B cell (primary cell): ENCODE measurements at regions not wholly inside any gene's neighbourhood (a gene's known extent, or its start where the extent isn't known, plus 50 kb on each side); places are given as distances from the start of the nearest gene placed in this dataset.

ENCODE experiments used
- ATAC-seq: fragments of 200-7000 bp; cut with Tn5 transposase; one replicate; pipeline ENCODE4 v1.10.0; 2021; ENCODE audit warnings: low read depth, mild to moderate bottlenecking, moderate number of reproducible peaks, moderate library complexity
- CTCF ChIA-PET: fragments of 350-600 bp; sonication (Branson Sonifier 250); formaldehyde crosslinking; loops from one replicate; lab custom pipeline; 2021; ENCODE audit warnings: antibody characterized with exemption, inconsistent platforms; lab: Charles Lee
- POLR2A ChIA-PET: fragments of 350-600 bp; sonication (Branson Sonifier 250); formaldehyde crosslinking; loops from one replicate; lab custom pipeline; 2021; ENCODE audit warnings: antibody characterized with exemption; lab: Charles Lee
- DNase-seq: peaks from one replicate; pipeline ENCODE4 v3.0.0; 2013
- H2AFZ ChIP-seq: 2 replicates; pipeline ENCODE4 v1.6.1; 2012; ENCODE audit warnings: mild to moderate bottlenecking, low read depth, low read length; ENCODE audit not compliant: insufficient read depth, poor library complexity, severe bottlenecking
- H3K27ac ChIP-seq, 2 donors: 1 replicate in 1 of 2; 2 replicates in 1 of 2; pipeline ENCODE4 v1.5.1; 2012 to 2013; ENCODE audit warnings: low read length in 2 of 2, mild to moderate bottlenecking in 2 of 2, moderate library complexity in 1 of 2
- H3K27me3 ChIP-seq, 4 experiments: fragments of 200-600 bp in 1 of 4; sonication (generic) in 1 of 4; replicated peaks in 1 of 4; 1 replicate in 2 of 4; 2 replicates in 2 of 4; pipeline versions ENCODE4 v1.6.1 to v1.7.0; 2013 to 2016; ENCODE audit warnings: low read length in 3 of 4, mild to moderate bottlenecking in 2 of 4, mixed read lengths in 1 of 4, moderate library complexity in 1 of 4; ENCODE audit not compliant: insufficient read depth in 4 of 4, control insufficient read depth in 3 of 4; ENCODE audit errors: control extremely low read depth in 1 of 4
- H3K36me3 ChIP-seq, 2 experiments: replicated peaks in 1 of 2; 1 replicate in 1 of 2; 2 replicates in 1 of 2; pipeline versions ENCODE4 v1.6.1 to v1.7.1; 2013; ENCODE audit warnings: low read length in 1 of 2; ENCODE audit not compliant: insufficient read depth in 2 of 2, control insufficient read depth in 1 of 2; ENCODE audit errors: control extremely low read depth in 1 of 2, extremely low read depth in 1 of 2
- H3K4me1 ChIP-seq, 2 donors: fragments of 200-600 bp in 1 of 2; sonication (generic) in 1 of 2; 1 replicate in 1 of 2; 2 replicates in 1 of 2; pipeline versions ENCODE4 v1.5.1 to v1.6.1; 2013 to 2017; ENCODE audit warnings: low read length in 2 of 2; ENCODE audit not compliant: control insufficient read depth in 2 of 2, insufficient read depth in 2 of 2
- H3K4me2 ChIP-seq: replicated peaks from 2 replicates; pipeline ENCODE3; 2012; ENCODE audit warnings: mild to moderate bottlenecking, low read depth, low read length; ENCODE audit not compliant: poor library complexity, severe bottlenecking
- H3K4me3 ChIP-seq, 5 experiments: fragments of 200-600 bp in 1 of 5; sonication (generic) in 1 of 5; 1 replicate in 3 of 5; 2 replicates in 2 of 5; pipeline versions ENCODE4 v1.5.1 to v1.7.0; 2011 to 2016; ENCODE audit warnings: low read length in 4 of 5, mild to moderate bottlenecking in 4 of 5, low read depth in 2 of 5, control low read depth in 1 of 5, moderate library complexity in 1 of 5; ENCODE audit not compliant: insufficient read depth in 1 of 5; ENCODE audit errors: control extremely low read depth in 1 of 5, extremely low read depth in 1 of 5
- H3K79me2 ChIP-seq: fragments of 200-600 bp; sonication (generic); one replicate; pipeline ENCODE4 v1.6.0; 2016; ENCODE audit warnings: low read length; ENCODE audit not compliant: control insufficient read depth, insufficient read depth
- H3K9ac ChIP-seq: fragments of 200-600 bp; sonication (generic); 2 replicates; pipeline ENCODE4 v1.6.1; 2017; ENCODE audit warnings: mild to moderate bottlenecking, low read length, moderate library complexity
- H3K9me3 ChIP-seq, 3 donors: one replicate each; pipeline versions ENCODE4 v1.6.1 to v1.7.1; 2013; ENCODE audit warnings: low read length in 2 of 3; ENCODE audit not compliant: control insufficient read depth in 2 of 3, insufficient read depth in 1 of 3; ENCODE audit errors: control extremely low read depth in 1 of 3
- H4K20me1 ChIP-seq: 2 replicates; pipeline ENCODE4 v1.6.0; 2012; ENCODE audit warnings: mild to moderate bottlenecking, low read length; ENCODE audit not compliant: insufficient read depth, control insufficient read depth, poor library complexity, severe bottlenecking
- H3K27ac Mint-ChIP-seq: one replicate; pipeline ENCODE4 v1.8.0; 2021; ENCODE audit warnings: mixed read lengths
- H3K27me3 Mint-ChIP-seq: one replicate; pipeline ENCODE4 v1.8.0; 2021; ENCODE audit warnings: mixed read lengths
- H3K4me1 Mint-ChIP-seq: one replicate; pipeline ENCODE4 v1.8.0; 2021; ENCODE audit warnings: mixed read lengths
- H3K4me3 Mint-ChIP-seq: one replicate; pipeline ENCODE4 v1.8.0; 2021; ENCODE audit warnings: mixed read lengths
- H3K9me3 Mint-ChIP-seq: one replicate; pipeline ENCODE4 v1.8.0; 2022; ENCODE audit warnings: mixed read lengths; ENCODE audit not compliant: insufficient read depth
- CTCF ChIP-seq: fragments of 200-600 bp; IDR thresholded peaks from one replicate; pipeline ENCODE4 v1.8.0; 2022; ENCODE audit warnings: antibody characterized with exemption, mild to moderate bottlenecking
- EZH2 ChIP-seq: IDR thresholded peaks from 2 replicates; pipeline ENCODE4 v1.6.1; 2012; ENCODE audit warnings: borderline replicate concordance, low read depth, mild to moderate bottlenecking, moderate library complexity, low read length; ENCODE audit not compliant: insufficient read depth, poor library complexity, severe bottlenecking
- WGBS: methylation state at CpG from one replicate; pipeline ENCODE4 v1.1.5; 2013; ENCODE audit warnings: missing lambda C conversion rate; ENCODE audit not compliant: insufficient coverage; 5-methylcytosine and 5-hydroxymethylcytosine counted together
- intact Hi-C: fragments of 100-400 bp; cut with micrococcal nuclease; formaldehyde crosslinking; loops from one replicate; pipeline ENCODE4 v1.10.0; 2022

DNA sequence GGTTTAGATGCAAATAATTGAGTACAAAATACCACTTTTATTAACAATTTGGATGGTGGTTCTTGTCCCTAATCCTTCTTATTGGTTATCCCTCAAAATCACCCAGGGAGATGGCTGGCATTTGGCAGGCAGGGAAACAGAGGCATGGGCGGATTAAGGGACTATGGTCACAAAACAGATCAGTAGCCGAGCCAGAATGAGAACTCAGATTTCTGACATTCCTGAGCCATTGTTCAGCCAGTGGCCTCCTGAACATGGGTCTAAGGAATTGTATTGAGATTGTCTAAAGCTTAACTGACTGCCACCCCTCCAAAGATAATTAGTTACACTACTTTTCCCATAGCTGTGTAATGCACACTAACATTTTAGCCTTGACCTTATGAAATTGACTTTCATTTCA is 88.4 kb downstream of the CHD9NB start:
- H3K27ac ChIP-seq = no peak overlapping the region
- no peak for DNase-seq
- CTCF ChIA-PET = no interaction called here
- peaks cover 2% of the 10 kb centered on the region for H3K4me1 Mint-ChIP-seq
- POLR2A ChIA-PET = no interaction called here
- H3K27ac Mint-ChIP-seq = no peak overlapping the region
- WGBS = 83% methylated on average over 2 of the region's 2 CpGs
- H3K27me3 Mint-ChIP-seq = peaks cover 6% of the 10 kb centered on the region
- ATAC-seq = no peak
- H3K9me3 ChIP-seq = no peaks in the 10 kb centered on the region
- H3K9ac ChIP-seq = no peak overlapping the region
- H3K4me1 ChIP-seq = no peaks in the 10 kb centered on the region
- no peak overlapping the region for H3K4me3 ChIP-seq
- H3K4me3 Mint-ChIP-seq = no peak overlapping the region
- no peaks in the 10 kb centered on the region for H3K27me3 ChIP-seq
- TF ChIP-seq EZH2 (no peak), CTCF (no peak)
- no peaks in the 10 kb centered on the region for H3K9me3 Mint-ChIP-seq
- H3K4me2 ChIP-seq = no peak overlapping the region
- no peaks in the 10 kb centered on the region for H3K36me3 ChIP-seq
- intact Hi-C loops = no loop called here
- no peak overlapping the region for H2AFZ ChIP-seq
- no peaks in the 10 kb centered on the region for H3K79me2 ChIP-seq
- no peaks in the 10 kb centered on the region for H4K20me1 ChIP-seq

DNA sequence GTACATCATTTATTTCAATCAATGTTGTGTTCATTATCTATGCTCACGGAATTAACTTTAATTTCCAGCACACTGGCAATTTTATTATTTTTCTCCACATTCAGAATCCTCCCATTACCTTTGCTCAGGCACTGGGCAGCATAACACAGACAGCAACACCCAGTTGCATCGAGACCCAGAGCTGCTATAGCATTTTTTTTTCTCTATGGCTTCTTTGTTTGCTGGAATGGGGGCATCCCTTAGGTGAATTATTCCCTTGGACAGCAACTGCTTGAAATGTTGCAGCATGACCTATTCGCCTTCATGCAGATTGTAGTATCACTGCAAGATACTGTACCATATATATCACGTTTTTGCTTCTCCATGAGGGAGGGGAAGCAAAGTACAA is 88.8 kb downstream of the CHD9NB start:
- no peaks in the 10 kb centered on the region for H3K79me2 ChIP-seq

More for the DNA sequence above, 88.8 kb downstream of the CHD9NB start:
- no peaks in the 10 kb centered on the region for H3K4me1 Mint-ChIP-seq
- TF ChIP-seq EZH2 = no peak
- TF ChIP-seq CTCF = no peak
- intact Hi-C loops = no loop called here
- H3K4me3 Mint-ChIP-seq = no peak overlapping the region
- H2AFZ ChIP-seq = no peak overlapping the region
- H3K4me2 ChIP-seq = no peak overlapping the region
- H3K9ac ChIP-seq = no peak overlapping the region
- no peak overlapping the region for H3K27ac Mint-ChIP-seq
- H4K20me1 ChIP-seq = no peaks in the 10 kb centered on the region
- no peaks in the 10 kb centered on the region for H3K9me3 ChIP-seq
- H3K27me3 ChIP-seq = no peaks in the 10 kb centered on the region
- H3K27ac ChIP-seq = no peak overlapping the region
- H3K9me3 Mint-ChIP-seq = no peaks in the 10 kb centered on the region
- CTCF ChIA-PET = no interaction called here
- POLR2A ChIA-PET = no interaction called here
- peaks cover 3% of the 10 kb centered on the region for H3K27me3 Mint-ChIP-seq
- ATAC-seq (no peak), DNase-seq (no peak)
- H3K4me3 ChIP-seq = no peak overlapping the region
- no peaks in the 10 kb centered on the region for H3K4me1 ChIP-seq
- H3K36me3 ChIP-seq = no peaks in the 10 kb centered on the region
- 100% methylated on average over 1 of the region's 4 CpGs for WGBS
